Osteocyte (in vitro differentiated cells): ENCODE measurements at regions not wholly inside any gene's neighbourhood (a gene's known extent, or its start where the extent isn't known, plus 50 kb on each side); places are given as distances from the start of the nearest gene placed in this dataset.

Source experiments
- DNase-seq: peaks from one replicate; pipeline ENCODE4 v3.0.0; 2021; ENCODE audit warnings: mixed read lengths; ENCODE audit not compliant: unreplicated experiment; ENCODE audit errors: extremely low spot score
- H3K27ac Mint-ChIP-seq: one replicate; pipeline ENCODE4 v1.8.0; 2021; ENCODE audit warnings: mild to moderate bottlenecking, mixed read lengths; ENCODE audit not compliant: unreplicated experiment
- H3K27me3 Mint-ChIP-seq: one replicate; pipeline ENCODE4 v1.8.0; 2021; ENCODE audit warnings: mixed read lengths; ENCODE audit not compliant: unreplicated experiment
- H3K36me3 Mint-ChIP-seq: one replicate; pipeline ENCODE4 v1.8.0; 2021; ENCODE audit warnings: mixed read lengths; ENCODE audit not compliant: unreplicated experiment
- H3K4me1 Mint-ChIP-seq: one replicate; pipeline ENCODE4 v1.8.0; 2021; ENCODE audit warnings: mixed read lengths; ENCODE audit not compliant: unreplicated experiment
- H3K4me3 Mint-ChIP-seq: one replicate; pipeline ENCODE4 v1.8.0; 2021; ENCODE audit warnings: mild to moderate bottlenecking, moderate library complexity, mixed read lengths; ENCODE audit not compliant: unreplicated experiment
- H3K9me3 Mint-ChIP-seq: one replicate; pipeline ENCODE4 v1.8.0; 2021; ENCODE audit warnings: mixed read lengths; ENCODE audit not compliant: unreplicated experiment
- CTCF ChIP-seq: fragments of 200-600 bp; sonication (generic); IDR thresholded peaks from 2 replicates; pipeline ENCODE4 v1.5.0; 2021; ENCODE audit warnings: antibody characterized with exemption, mild to moderate bottlenecking, moderate library complexity

DNA sequence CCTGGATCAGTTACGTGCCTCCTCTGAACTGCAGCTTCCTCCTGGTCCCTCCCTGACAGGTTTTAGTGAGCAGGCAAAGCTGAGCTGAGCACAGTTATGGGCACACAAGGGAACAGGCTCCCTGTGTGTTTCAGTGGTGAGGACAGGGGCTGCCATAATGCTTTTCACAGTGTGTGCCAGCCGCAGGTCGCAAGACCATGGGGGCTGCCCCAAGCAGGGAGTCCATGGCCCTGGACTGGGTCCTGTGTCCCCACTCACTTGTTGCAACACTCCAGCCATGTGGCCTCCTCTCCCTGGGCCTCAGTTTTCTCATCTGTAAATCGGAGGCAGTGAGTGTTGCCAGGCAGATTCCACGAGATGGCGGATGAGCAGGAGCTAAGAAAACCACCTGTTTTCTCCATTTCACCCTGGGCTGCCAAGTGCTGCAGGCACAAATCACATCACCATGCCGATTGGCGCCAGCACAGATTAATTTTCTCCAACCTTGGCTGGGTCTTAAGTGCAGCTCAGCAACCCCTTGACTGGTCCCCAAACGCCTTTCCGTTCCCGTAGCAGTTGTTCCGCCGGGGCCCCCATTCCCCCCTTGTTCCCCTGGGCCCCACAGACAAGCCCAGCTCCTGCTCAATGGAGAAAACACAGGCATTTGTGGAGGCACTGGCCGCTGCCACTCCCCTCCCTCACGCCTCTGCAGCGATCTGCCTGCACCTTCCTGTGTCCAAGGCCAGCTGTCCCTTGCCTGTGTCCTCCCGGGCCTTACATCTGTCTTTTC is 57.1 kb upstream of the NNAT start:
- TF ChIP-seq CTCF = no peak
- no peak overlapping the region for H3K4me3 Mint-ChIP-seq

DNA sequence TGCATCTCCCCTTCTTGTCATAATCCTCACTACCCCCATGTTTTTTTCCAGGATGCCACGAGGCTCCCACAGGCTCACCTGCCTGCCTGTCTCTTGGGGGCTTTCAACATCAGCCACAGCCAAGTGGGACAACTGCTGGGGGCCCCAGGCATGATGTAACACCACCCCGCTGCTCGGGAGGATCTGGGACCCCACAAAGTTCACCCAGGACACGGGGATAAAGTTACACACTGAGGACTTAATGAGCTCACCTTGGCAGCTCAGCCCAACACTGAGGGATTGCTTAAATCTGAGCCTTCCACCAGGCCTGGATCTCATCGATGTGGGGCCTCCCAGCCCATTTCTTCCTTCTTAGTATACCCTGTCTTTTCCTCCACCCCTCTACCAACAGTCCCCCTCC is 56.4 kb upstream of the NNAT start:
- no peaks in the 10 kb centered on the region for H3K36me3 Mint-ChIP-seq
- H3K4me1 Mint-ChIP-seq = no peaks in the 10 kb centered on the region
- no peak overlapping the region for H3K4me3 Mint-ChIP-seq
- H3K27ac Mint-ChIP-seq = no peak overlapping the region
- no peak for DNase-seq
- TF ChIP-seq CTCF = no peak
- H3K9me3 Mint-ChIP-seq = peaks cover 3% of the 10 kb centered on the region
- peaks cover 62% of the 10 kb centered on the region for H3K27me3 Mint-ChIP-seq

More for the DNA sequence above, 57.1 kb upstream of the NNAT start:
- H3K4me1 Mint-ChIP-seq = no peaks in the 10 kb centered on the region
- no peaks in the 10 kb centered on the region for H3K36me3 Mint-ChIP-seq
- DNase-seq = no peak
- H3K27ac Mint-ChIP-seq = no peak overlapping the region
- H3K9me3 Mint-ChIP-seq = peaks cover 5% of the 10 kb centered on the region
- peaks cover 56% of the 10 kb centered on the region for H3K27me3 Mint-ChIP-seq
